HG02759 (cell line): ENCODE measurements at regions not wholly inside any gene's neighbourhood (a gene's known extent, or its start where the extent isn't known, plus 50 kb on each side); places are given as distances from the start of the nearest gene placed in this dataset.

Source experiments
- ATAC-seq: cut with Tn5 transposase; IDR thresholded peaks from one replicate; pipeline ENCODE4 v1.9.1; 2021; ENCODE audit warnings: mild to moderate bottlenecking, moderate library complexity; ENCODE audit not compliant: unreplicated experiment

- ATAC-seq, result no peak
Measured at GRCh38 chr15:81495780-81496467, 121.9 kb upstream of the TMC3 start.

GRCh38 chr15:81492969-81493645, 119.1 kb upstream of the TMC3 start:
- no peak for ATAC-seq

- ATAC-seq, result no peak
Measured at GRCh38 chr15:81492331-81492968, 118.4 kb upstream of the TMC3 start.

GRCh38 chr15:81491414-81492096, 117.5 kb upstream of the TMC3 start:
- ATAC-seq, result no peak

GRCh38 chr15:81485806-81486205, 111.8 kb upstream of the TMC3 start:
- ATAC-seq, result no peak

- no peak for ATAC-seq
Measured at GRCh38 chr15:81484086-81484955, 110.3 kb upstream of the TMC3 start.

GRCh38 chr15:81483496-81483895, 109.5 kb upstream of the TMC3 start:
- no peak for ATAC-seq

- no peak for ATAC-seq
Measured at GRCh38 chr15:81481346-81481745, 107.3 kb upstream of the TMC3 start.

GRCh38 chr15:81480645-81481053, 106.6 kb upstream of the TMC3 start:
- no peak for ATAC-seq

GRCh38 chr15:81478354-81478753, 104.3 kb upstream of the TMC3 start:
- no peak for ATAC-seq

- ATAC-seq, result no peak
Measured at GRCh38 chr15:81475926-81476325, 101.9 kb upstream of the TMC3 start.

GRCh38 chr15:81475471-81475870, 101.5 kb upstream of the TMC3 start:
- ATAC-seq, result no peak

GRCh38 chr15:81473946-81474345, 99.9 kb upstream of the TMC3 start:
- ATAC-seq, result no peak

GRCh38 chr15:81473177-81473576, 99.2 kb upstream of the TMC3 start:
- ATAC-seq, result no peak

- no peak for ATAC-seq
Measured at GRCh38 chr15:81471151-81471550, 97.1 kb upstream of the TMC3 start.

GRCh38 chr15:81469154-81469553, 95.1 kb upstream of the TMC3 start:
- no peak for ATAC-seq

- no peak for ATAC-seq
Measured at GRCh38 chr15:81466741-81467140, 92.7 kb upstream of the TMC3 start.

GRCh38 chr15:81454024-81454423, 80.0 kb upstream of the TMC3 start:
- no peak for ATAC-seq

GRCh38 chr15:81450721-81451120, 76.7 kb upstream of the TMC3 start:
- ATAC-seq, result no peak

GRCh38 chr15:81449836-81450474, 75.9 kb upstream of the TMC3 start:
- no peak for ATAC-seq
